PFSK-1 (cell line): ENCODE measurements at regions not wholly inside any gene's neighbourhood (a gene's known extent, or its start where the extent isn't known, plus 50 kb on each side); places are given as distances from the start of the nearest gene placed in this dataset.

ENCODE experiments used
- POLR2AphosphoS5 ChIP-seq: IDR thresholded peaks from 2 replicates; pipeline ENCODE4 v1.6.1; 2012; ENCODE audit warnings: low read depth, mild to moderate bottlenecking, control low read depth, low read length, moderate library complexity
- REST ChIP-seq, 2 experiments: IDR thresholded peaks; 2 replicates each; pipeline versions ENCODE4 v1.6.1 to v1.8.0; 2011 to 2012; ENCODE audit warnings: low read depth in 2 of 2, low read length in 2 of 2, control low read depth in 1 of 2, inconsistent platforms in 1 of 2, mild to moderate bottlenecking in 1 of 2, moderate library complexity in 1 of 2; ENCODE audit not compliant: insufficient read depth in 1 of 2
- SIN3A ChIP-seq: IDR thresholded peaks from 2 replicates; pipeline ENCODE4 v1.6.1; 2012; ENCODE audit warnings: mild to moderate bottlenecking, low read length, moderate library complexity, borderline replicate concordance; ENCODE audit not compliant: insufficient read depth
- TAF1 ChIP-seq: IDR thresholded peaks from 2 replicates; pipeline ENCODE4 v1.6.1; 2012; ENCODE audit warnings: low read length, control low read depth, borderline replicate concordance; ENCODE audit not compliant: insufficient read depth

GRCh38 chr2:59774821-59775433 lies 778.5 kb downstream of the BCL11A start:
- TF ChIP-seq REST (IDR thresholded peaks at IDR 0.05; ENCODE audit: insufficient read depth in 1 of 2, low read depth in 2 of 2, low read length in 2 of 2) (no peak), SIN3A (no peak), POLR2AphosphoS5 (no peak), TAF1 (no peak)
